T-cell (primary cell): ENCODE measurements at regions not wholly inside any gene's neighbourhood (a gene's known extent, or its start where the extent isn't known, plus 50 kb on each side); places are given as distances from the start of the nearest gene placed in this dataset.

Source experiments
- ATAC-seq, 4 experiments: fragments of 200-7000 bp in 3 of 4; fragments of 150-1000 bp in 1 of 4; cut with Tn5 transposase; replicated peaks in 1 of 4; 1 replicate in 3 of 4; 2 replicates in 1 of 4; pipeline ENCODE4 v1.10.0; 2021; ENCODE audit warnings: moderate library complexity in 3 of 4, mild to moderate bottlenecking in 2 of 4, moderate number of reproducible peaks in 1 of 4
- CTCF ChIA-PET, 2 donors: fragments of 300-600 bp; sonication (Branson Sonifier 250); formaldehyde crosslinking; loops; one replicate each; lab custom pipeline; 2022; ENCODE audit warnings: antibody characterized with exemption in 2 of 2; lab: Charles Lee
- POLR2A ChIA-PET, 2 donors: fragments of 300-600 bp; sonication (Branson Sonifier 250); formaldehyde crosslinking; loops; one replicate each; lab custom pipeline; 2022; ENCODE audit warnings: antibody characterized with exemption in 2 of 2; lab: Charles Lee
- DNase-seq, 35 experiments: peaks; one replicate each; pipeline versions ENCODE4 v3.0.0 to v3.0.0-alpha.2; 2013 to 2023
- H3K27ac ChIP-seq: one replicate; pipeline ENCODE4 v1.5.1; 2013; ENCODE audit warnings: low read length
- H3K27me3 ChIP-seq, 2 experiments: replicated peaks in 1 of 2; 1 replicate in 1 of 2; 2 replicates in 1 of 2; pipeline versions ENCODE4 v1.6.1 to v1.7.0; 2013; ENCODE audit warnings: low read length in 1 of 2, mixed read lengths in 1 of 2; ENCODE audit not compliant: control insufficient read depth in 2 of 2, insufficient read depth in 2 of 2; ENCODE audit errors: extremely low read depth in 1 of 2
- H3K36me3 ChIP-seq, 2 donors: 1 replicate in 1 of 2; 2 replicates in 1 of 2; pipeline versions ENCODE4 v1.6.1 to v1.7.0; 2013; ENCODE audit warnings: low read length in 1 of 2; ENCODE audit not compliant: control insufficient read depth in 2 of 2, insufficient read depth in 1 of 2; ENCODE audit errors: extremely low read depth in 1 of 2
- H3K4me1 ChIP-seq, 2 experiments: 1 replicate in 1 of 2; 2 replicates in 1 of 2; pipeline versions ENCODE4 v1.6.1 to v1.7.0; 2013; ENCODE audit warnings: low read length in 2 of 2, mixed read lengths in 1 of 2; ENCODE audit not compliant: insufficient read depth in 2 of 2, control insufficient read depth in 1 of 2; ENCODE audit errors: extremely low read depth in 1 of 2
- H3K4me3 ChIP-seq, 2 donors: 1 replicate in 1 of 2; 2 replicates in 1 of 2; pipeline versions ENCODE4 v1.5.1 to v1.7.0; 2013; ENCODE audit warnings: mild to moderate bottlenecking in 2 of 2, low read length in 1 of 2, moderate library complexity in 1 of 2; ENCODE audit not compliant: control insufficient read depth in 1 of 2; ENCODE audit errors: extremely low read depth in 1 of 2
- H3K9me3 ChIP-seq: 2 replicates; pipeline ENCODE4 v1.7.0; 2013
- H3K27ac Mint-ChIP-seq, 2 donors: one replicate each; pipeline ENCODE4 v1.8.0; 2020 to 2021; ENCODE audit warnings: mild to moderate bottlenecking in 2 of 2, mixed read lengths in 2 of 2
- H3K27me3 Mint-ChIP-seq, 2 donors: one replicate each; pipeline ENCODE4 v1.8.0; 2021 to 2022; ENCODE audit warnings: mixed read lengths in 2 of 2
- H3K36me3 Mint-ChIP-seq: one replicate; pipeline ENCODE4 v1.8.0; 2021; ENCODE audit warnings: mixed read lengths
- H3K4me1 Mint-ChIP-seq, 3 donors: one replicate each; pipeline ENCODE4 v1.8.0; 2020 to 2022; ENCODE audit warnings: mixed read lengths in 3 of 3, mild to moderate bottlenecking in 1 of 3
- H3K4me3 Mint-ChIP-seq, 3 donors: one replicate each; pipeline ENCODE4 v1.8.0; 2020 to 2022; ENCODE audit warnings: mild to moderate bottlenecking in 3 of 3, mixed read lengths in 3 of 3, moderate library complexity in 3 of 3
- H3K9me3 Mint-ChIP-seq, 3 donors: one replicate each; pipeline ENCODE4 v1.8.0; 2020 to 2022; ENCODE audit warnings: mixed read lengths in 3 of 3
- WGBS: methylation state at CpG from one replicate; pipeline ENCODE4 v1.1.5; 2013; ENCODE audit warnings: missing lambda C conversion rate; ENCODE audit not compliant: insufficient coverage; 5-methylcytosine and 5-hydroxymethylcytosine counted together

GRCh38 chr2:120984452-120985173, 248.9 kb downstream of the GLI2 start:
- Mint-ChIP-seq H3K9me3 (no peaks in the 10 kb centered on the region), H3K27me3 (no peaks in the 10 kb centered on the region), H3K4me1 (no peaks in the 10 kb centered on the region), H3K27ac (no peak overlapping the region), H3K36me3 (no peaks in the 10 kb centered on the region), H3K4me3 (no peak overlapping the region)
- Histone ChIP-seq H3K4me1 (no peaks in the 10 kb centered on the region), H3K27ac (no peak overlapping the region), H3K4me3 (no peak overlapping the region), H3K9me3 (no peaks in the 10 kb centered on the region), H3K36me3 (no peaks in the 10 kb centered on the region), H3K27me3 (no peaks in the 10 kb centered on the region)
- DNase-seq (no peak), ATAC-seq (no peak)
- 93% methylated on average over 27 of the region's 28 CpGs for WGBS
- CTCF ChIA-PET = interaction anchor here in 1 of 2 donors (0.6 kb wide), 1 partner anchor 1812 kb away, joined by 3 read pairs; no protein-coding TSS in a partner anchor
- POLR2A ChIA-PET = no interaction called here

GRCh38 chr2:120985174-120985996, 249.7 kb downstream of the GLI2 start:
- H3K9me3 Mint-ChIP-seq = no peaks in the 10 kb centered on the region
- no peaks in the 10 kb centered on the region for H3K36me3 ChIP-seq
- H3K27ac ChIP-seq = no peak overlapping the region
- ATAC-seq = no peak
- H3K27ac Mint-ChIP-seq = no peak overlapping the region
- 84% methylated on average over 8 of the region's 12 CpGs for WGBS
- H3K27me3 Mint-ChIP-seq = no peaks in the 10 kb centered on the region
- H3K4me1 ChIP-seq = no peaks in the 10 kb centered on the region
- no peaks in the 10 kb centered on the region for H3K4me1 Mint-ChIP-seq
- H3K36me3 Mint-ChIP-seq = no peaks in the 10 kb centered on the region
- no peak overlapping the region for H3K4me3 ChIP-seq
- H3K4me3 Mint-ChIP-seq = no peak overlapping the region
- ChIA-PET POLR2A (no interaction called here), CTCF (no interaction called here)
- no peak for DNase-seq
- no peaks in the 10 kb centered on the region for H3K9me3 ChIP-seq
- H3K27me3 ChIP-seq = no peaks in the 10 kb centered on the region

DNA sequence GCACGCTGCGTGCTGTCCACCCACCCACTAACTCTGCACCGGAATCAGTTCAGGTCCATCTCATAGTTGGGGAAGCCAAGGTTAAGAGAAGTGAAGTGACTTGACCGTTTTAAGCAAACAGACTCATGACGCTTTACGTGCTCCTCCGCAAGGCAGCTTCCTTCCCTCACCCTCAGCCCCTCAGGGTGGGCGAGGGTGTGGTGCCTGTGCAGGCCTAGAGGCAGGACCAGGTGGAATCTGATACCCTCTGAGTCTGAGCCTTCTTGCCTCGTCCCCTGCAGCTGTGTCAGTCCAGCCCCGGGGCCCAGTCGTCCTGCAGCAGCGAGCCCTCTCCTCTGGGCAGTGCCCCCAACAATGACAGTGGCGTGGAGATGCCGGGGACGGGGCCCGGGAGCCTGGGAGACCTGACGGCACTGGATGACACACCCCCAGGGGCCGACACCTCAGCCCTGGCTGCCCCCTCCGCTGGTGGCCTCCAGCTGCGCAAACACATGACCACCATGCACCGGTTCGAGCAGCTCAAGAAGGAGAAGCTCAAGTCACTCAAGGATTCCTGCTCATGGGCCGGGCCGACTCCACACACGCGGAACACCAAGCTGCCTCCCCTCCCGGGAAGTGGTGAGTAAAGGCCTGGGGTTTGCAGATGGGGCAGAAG, 250.5 kb downstream of the GLI2 start:
- no peaks in the 10 kb centered on the region for H3K9me3 Mint-ChIP-seq
- peaks cover 0 to 2% of the 10 kb centered on the region in 2 experiments for H3K27me3 ChIP-seq
- CTCF ChIA-PET = no interaction called here

GRCh38 chr2:120986898-120987650, 251.4 kb downstream of the GLI2 start:
- H3K36me3 ChIP-seq = no peaks in the 10 kb centered on the region
- H3K9me3 Mint-ChIP-seq = no peaks in the 10 kb centered on the region
- no peak overlapping the region for H3K4me3 Mint-ChIP-seq
- peaks cover 0 to 2% of the 10 kb centered on the region in 2 experiments for H3K27me3 ChIP-seq
- ChIA-PET POLR2A (no interaction called here), CTCF (no interaction called here)
- ATAC-seq (no peak), DNase-seq (no peak)
- H3K4me1 ChIP-seq = no peaks in the 10 kb centered on the region
- no peaks in the 10 kb centered on the region for H3K27me3 Mint-ChIP-seq
- WGBS = 75% methylated on average over 6 of the region's 9 CpGs
- H3K4me1 Mint-ChIP-seq = no peaks in the 10 kb centered on the region
- H3K36me3 Mint-ChIP-seq = no peaks in the 10 kb centered on the region
- H3K9me3 ChIP-seq = no peaks in the 10 kb centered on the region
- H3K4me3 ChIP-seq = no peak overlapping the region
- H3K27ac ChIP-seq = no peak overlapping the region
- H3K27ac Mint-ChIP-seq = no peak overlapping the region

More for the DNA sequence above, 250.5 kb downstream of the GLI2 start:
- H3K4me1 Mint-ChIP-seq = no peaks in the 10 kb centered on the region
- Histone ChIP-seq H3K4me1 (no peaks in the 10 kb centered on the region), H3K9me3 (no peaks in the 10 kb centered on the region), H3K4me3 (no peak overlapping the region), H3K36me3 (no peaks in the 10 kb centered on the region), H3K27ac (no peak overlapping the region)
- POLR2A ChIA-PET = no interaction called here
- no peaks in the 10 kb centered on the region for H3K36me3 Mint-ChIP-seq
- no peak for DNase-seq
- WGBS = 82% methylated on average over 15 of the region's 27 CpGs
- H3K27ac Mint-ChIP-seq = no peak overlapping the region
- no peaks in the 10 kb centered on the region for H3K27me3 Mint-ChIP-seq
- H3K4me3 Mint-ChIP-seq = no peak overlapping the region
- no peak for ATAC-seq

- H3K9me3 ChIP-seq = no peaks in the 10 kb centered on the region
- no peak overlapping the region for H3K4me3 ChIP-seq
- no peak for DNase-seq
- no peaks in the 10 kb centered on the region for H3K36me3 Mint-ChIP-seq
- POLR2A ChIA-PET = no interaction called here
- no peaks in the 10 kb centered on the region for H3K36me3 ChIP-seq
- H3K4me1 ChIP-seq = no peaks in the 10 kb centered on the region
- no peak overlapping the region for H3K27ac Mint-ChIP-seq
- H3K27me3 ChIP-seq = peaks cover 0 to 8% of the 10 kb centered on the region in 2 experiments
- ATAC-seq = no peak
- no peak overlapping the region for H3K4me3 Mint-ChIP-seq
- no peaks in the 10 kb centered on the region for H3K9me3 Mint-ChIP-seq
- H3K27ac ChIP-seq = no peak overlapping the region
- CTCF ChIA-PET = no interaction called here
- no peaks in the 10 kb centered on the region for H3K4me1 Mint-ChIP-seq
- WGBS = 96% methylated on average over 46 of the region's 68 CpGs
- no peaks in the 10 kb centered on the region for H3K27me3 Mint-ChIP-seq
Measured at GRCh38 chr2:120988051-120988699, 252.5 kb downstream of the GLI2 start.
